ENCODE measurements at regions not wholly inside any gene's neighbourhood (a gene's known extent, or its start where the extent isn't known, plus 50 kb on each side); places are given as distances from the start of the nearest gene placed in this dataset.

GRCh38 chr13:83085186-83085900 lies 796.9 kb downstream of the SLITRK1 start:
- TF ChIP-seq CTCF (IDR thresholded peaks at IDR 0.05; ENCODE audit: low read depth, low read length) (no peak), POLR2A (IDR thresholded peaks at IDR 0.05; ENCODE audit: extremely low read depth, insufficient read length) (no peak)
